ENCODE measurements at regions not wholly inside any gene's neighbourhood (a gene's known extent, or its start where the extent isn't known, plus 50 kb on each side); places are given as distances from the start of the nearest gene placed in this dataset.

GRCh38 chr2:117500721-117501120 is 313.8 kb upstream of the DDX18 start:
- Histone ChIP-seq H3K36me3 (no peaks in the 10 kb centered on the region), H3K27me3 (no peaks in the 10 kb centered on the region), H3K27ac (no peak overlapping the region), H3K9me3 (no peaks in the 10 kb centered on the region), H3K4me1 (no peaks in the 10 kb centered on the region), H3K4me3 (no peak overlapping the region)
- no peak for ATAC-seq
- 84 to 86% methylated on average over 3 of the region's 3 CpGs for WGBS, 2 donors (ENCODE audit: low coverage in 1 of 2)
- TF ChIP-seq EP300 (IDR thresholded peaks at IDR 0.05) (no peak), POLR2AphosphoS5 (IDR thresholded peaks at IDR 0.05) (no peak), CTCF (IDR thresholded peaks at IDR 0.05) (no peak)

- Histone ChIP-seq H3K4me1 (no peaks in the 10 kb centered on the region), H3K27me3 (no peaks in the 10 kb centered on the region), H3K4me3 (no peak overlapping the region), H3K36me3 (no peaks in the 10 kb centered on the region), H3K27ac (no peak overlapping the region), H3K9me3 (no peaks in the 10 kb centered on the region)
- WGBS, 2 donors (ENCODE audit: low coverage in 1 of 2) = 60 to 61% methylated on average over 5 of the region's 5 CpGs
- ATAC-seq = no peak
- TF ChIP-seq EP300 (IDR thresholded peaks at IDR 0.05) = no peak
- no peak for TF ChIP-seq POLR2A (IDR thresholded peaks at IDR 0.05)
- no peak for TF ChIP-seq POLR2AphosphoS5 (IDR thresholded peaks at IDR 0.05)
- no peak for TF ChIP-seq CTCF (IDR thresholded peaks at IDR 0.05)
Observed at GRCh38 chr2:117502121-117502520, 312.4 kb upstream of the DDX18 start.

- TF ChIP-seq EP300 (IDR thresholded peaks at IDR 0.05) = no peak
- no peak for TF ChIP-seq POLR2AphosphoS5 (IDR thresholded peaks at IDR 0.05)
- TF ChIP-seq CTCF (IDR thresholded peaks at IDR 0.05) = no peak
- TF ChIP-seq POLR2A (IDR thresholded peaks at IDR 0.05) = no peak
Observed at GRCh38 chr2:117512307-117512706, 302.2 kb upstream of the DDX18 start.

GRCh38 chr2:117514371-117514770 is 300.1 kb upstream of the DDX18 start:
- no peaks in the 10 kb centered on the region for H3K27me3 ChIP-seq
- no peaks in the 10 kb centered on the region for H3K4me1 ChIP-seq
- no peak overlapping the region for H3K4me3 ChIP-seq
- 33 to 47% methylated on average over 1 of the region's 1 CpG for WGBS, 2 donors (ENCODE audit: low coverage in 1 of 2)
- no peak overlapping the region for H3K27ac ChIP-seq
- H3K9me3 ChIP-seq = no peaks in the 10 kb centered on the region
- no peak for ATAC-seq
- no peaks in the 10 kb centered on the region for H3K36me3 ChIP-seq
- no peak for TF ChIP-seq CTCF (IDR thresholded peaks at IDR 0.05)
- TF ChIP-seq POLR2A (IDR thresholded peaks at IDR 0.05) = no peak
- TF ChIP-seq POLR2AphosphoS5 (IDR thresholded peaks at IDR 0.05) = no peak
- no peak for TF ChIP-seq EP300 (IDR thresholded peaks at IDR 0.05)

More at GRCh38 chr2:117512307-117512706, 302.2 kb upstream of the DDX18 start:
- H3K27ac ChIP-seq = no peak overlapping the region
- no peaks in the 10 kb centered on the region for H3K4me1 ChIP-seq
- WGBS, 2 donors (ENCODE audit: low coverage in 1 of 2) = 75 to 80% methylated on average over 1 of the region's 2 CpGs
- no peak for ATAC-seq
- H3K4me3 ChIP-seq = no peak overlapping the region
- no peaks in the 10 kb centered on the region for H3K27me3 ChIP-seq
- H3K9me3 ChIP-seq = no peaks in the 10 kb centered on the region
- H3K36me3 ChIP-seq = no peaks in the 10 kb centered on the region

GRCh38 chr2:117519238-117519637 is 295.3 kb upstream of the DDX18 start:
- TF ChIP-seq EP300 (IDR thresholded peaks at IDR 0.05) = no peak
- no peak for TF ChIP-seq CTCF (IDR thresholded peaks at IDR 0.05)
- TF ChIP-seq POLR2AphosphoS5 (IDR thresholded peaks at IDR 0.05) = no peak
- no peak for TF ChIP-seq POLR2A (IDR thresholded peaks at IDR 0.05)
- no peaks in the 10 kb centered on the region for H3K36me3 ChIP-seq
- H3K9me3 ChIP-seq = no peaks in the 10 kb centered on the region
- no peaks in the 10 kb centered on the region for H3K27me3 ChIP-seq
- H3K27ac ChIP-seq = no peak overlapping the region
- 20 to 27% methylated on average over 1 of the region's 1 CpG for WGBS, 2 donors (ENCODE audit: low coverage in 1 of 2)
- no peaks in the 10 kb centered on the region for H3K4me1 ChIP-seq
- H3K4me3 ChIP-seq = no peak overlapping the region
- no peak for ATAC-seq

Measured in gastroesophageal sphincter (tissue), 4 donors.